GM20000 (cell line): ENCODE measurements at regions not wholly inside any gene's neighbourhood (a gene's known extent, or its start where the extent isn't known, plus 50 kb on each side); places are given as distances from the start of the nearest gene placed in this dataset.

Source experiments
- DNase-seq: peaks from one replicate; pipeline ENCODE4 v3.0.0; 2012; ENCODE audit warnings: low spot score
- TF ChIP-seq, protein P1 (sequence below): IDR thresholded peaks from 2 replicates; pipeline ENCODE4 v1.5.1; 2012; ENCODE audit warnings: mild to moderate bottlenecking, control low read depth; ENCODE audit errors: extremely low read depth, missing control alignments

DNA sequence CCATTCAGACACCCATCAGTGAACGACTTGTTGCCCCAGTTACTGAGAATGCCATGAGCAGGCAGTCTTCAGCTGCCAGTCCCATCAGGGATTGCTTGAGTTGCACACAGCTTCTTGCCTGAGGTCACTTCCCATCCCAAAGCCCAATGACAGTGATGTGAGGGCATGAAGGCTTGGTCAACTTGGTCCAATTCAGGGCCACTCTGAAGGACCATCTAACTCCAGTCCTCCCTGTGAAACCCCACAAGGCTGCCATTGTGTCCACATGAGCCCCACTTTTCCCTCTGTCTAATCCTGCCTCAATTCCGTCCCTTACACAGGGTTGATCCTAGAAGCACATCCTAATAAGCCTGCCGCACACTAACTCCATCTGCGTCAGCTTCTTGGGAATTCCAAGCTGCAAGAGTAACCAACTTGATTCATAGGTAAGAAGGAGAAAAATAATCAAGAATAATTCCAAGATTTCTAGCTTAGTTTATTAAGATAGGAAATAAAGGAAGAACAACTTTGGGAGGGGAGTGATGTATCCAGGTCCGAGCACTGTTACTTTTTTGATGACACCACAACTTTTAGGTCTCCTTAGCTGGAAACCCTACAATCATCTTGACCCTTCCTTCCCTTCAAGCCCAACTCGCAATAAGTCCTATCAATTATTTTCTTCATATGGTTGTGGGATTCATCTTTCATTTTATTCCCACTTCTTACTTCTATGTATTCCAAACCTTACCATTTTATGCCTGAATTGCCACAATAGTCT, 110.9 kb downstream of the LRRC30 start:
- TF ChIP-seq, protein P1, sequence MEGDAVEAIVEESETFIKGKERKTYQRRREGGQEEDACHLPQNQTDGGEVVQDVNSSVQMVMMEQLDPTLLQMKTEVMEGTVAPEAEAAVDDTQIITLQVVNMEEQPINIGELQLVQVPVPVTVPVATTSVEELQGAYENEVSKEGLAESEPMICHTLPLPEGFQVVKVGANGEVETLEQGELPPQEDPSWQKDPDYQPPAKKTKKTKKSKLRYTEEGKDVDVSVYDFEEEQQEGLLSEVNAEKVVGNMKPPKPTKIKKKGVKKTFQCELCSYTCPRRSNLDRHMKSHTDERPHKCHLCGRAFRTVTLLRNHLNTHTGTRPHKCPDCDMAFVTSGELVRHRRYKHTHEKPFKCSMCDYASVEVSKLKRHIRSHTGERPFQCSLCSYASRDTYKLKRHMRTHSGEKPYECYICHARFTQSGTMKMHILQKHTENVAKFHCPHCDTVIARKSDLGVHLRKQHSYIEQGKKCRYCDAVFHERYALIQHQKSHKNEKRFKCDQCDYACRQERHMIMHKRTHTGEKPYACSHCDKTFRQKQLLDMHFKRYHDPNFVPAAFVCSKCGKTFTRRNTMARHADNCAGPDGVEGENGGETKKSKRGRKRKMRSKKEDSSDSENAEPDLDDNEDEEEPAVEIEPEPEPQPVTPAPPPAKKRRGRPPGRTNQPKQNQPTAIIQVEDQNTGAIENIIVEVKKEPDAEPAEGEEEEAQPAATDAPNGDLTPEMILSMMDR, result no peak
- DNase-seq, result no peak

DNA sequence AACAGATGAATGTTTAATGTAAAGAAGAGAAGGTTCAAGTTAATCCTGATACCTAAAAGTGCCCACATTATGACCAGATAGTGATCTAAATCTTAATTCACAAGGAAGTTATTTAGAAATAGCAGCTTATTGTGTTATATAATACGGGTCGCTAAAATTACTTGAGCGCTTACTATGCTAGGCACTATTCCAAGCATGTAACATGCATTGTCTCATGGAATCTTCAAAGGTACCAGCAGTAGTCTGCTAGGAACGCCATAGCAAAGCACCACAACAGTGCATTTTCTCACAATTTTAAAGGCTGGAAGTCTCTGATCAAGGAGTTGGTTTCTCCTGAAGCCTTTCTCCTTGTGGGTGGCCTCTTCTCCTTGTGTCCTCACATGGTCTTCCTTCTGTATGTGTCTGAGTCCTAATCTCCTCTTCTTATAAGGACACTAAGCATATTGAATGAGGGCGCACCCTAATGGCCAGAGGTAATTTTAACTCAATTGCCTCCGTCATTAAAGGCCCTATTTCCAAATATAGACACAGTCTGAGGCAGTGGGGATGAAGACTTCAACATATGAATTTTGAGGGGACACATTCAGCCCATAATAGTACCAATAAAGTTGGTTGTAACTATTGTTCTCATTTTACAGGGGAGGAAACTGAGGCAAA, 118.4 kb downstream of the LRRC30 start:
- TF ChIP-seq, protein P1, result no peak
- DNase-seq, result no peak

DNA sequence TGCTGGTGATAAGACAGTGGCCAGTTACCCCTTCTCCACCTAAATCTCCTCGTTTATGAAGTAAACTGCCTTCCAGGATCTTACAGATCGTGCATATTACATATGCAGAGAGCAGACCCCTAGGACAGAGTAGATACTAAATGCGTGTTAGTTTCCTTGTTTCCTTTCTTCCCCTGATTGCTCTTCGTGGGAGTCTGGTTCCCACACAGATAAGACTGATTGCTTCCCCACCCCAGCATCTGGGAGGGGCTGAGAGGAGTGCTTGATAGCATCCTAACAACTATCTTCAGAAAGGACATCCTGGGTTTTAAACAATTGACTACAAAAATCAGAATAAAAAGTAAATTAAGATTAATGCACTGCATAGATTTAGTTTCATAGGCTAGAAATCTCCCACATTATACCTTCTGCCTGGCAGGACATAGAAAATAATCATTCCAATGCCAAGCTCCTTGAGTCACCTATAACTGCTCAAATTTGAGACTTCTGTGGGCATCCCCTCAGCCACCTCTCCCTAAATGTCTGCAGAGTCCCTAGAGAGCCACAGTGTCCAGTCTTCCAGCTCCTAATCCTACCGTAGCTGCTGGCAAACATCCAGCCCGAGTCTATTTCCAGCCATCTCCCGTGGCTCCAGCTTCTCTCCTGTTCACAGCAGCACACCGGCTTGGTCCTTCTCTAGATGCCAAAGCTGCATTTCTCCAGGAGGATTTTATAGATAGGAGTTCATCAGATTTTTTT, 128.3 kb downstream of the LRRC30 start:
- TF ChIP-seq, protein P1, result no peak
- DNase-seq, result no peak

DNA sequence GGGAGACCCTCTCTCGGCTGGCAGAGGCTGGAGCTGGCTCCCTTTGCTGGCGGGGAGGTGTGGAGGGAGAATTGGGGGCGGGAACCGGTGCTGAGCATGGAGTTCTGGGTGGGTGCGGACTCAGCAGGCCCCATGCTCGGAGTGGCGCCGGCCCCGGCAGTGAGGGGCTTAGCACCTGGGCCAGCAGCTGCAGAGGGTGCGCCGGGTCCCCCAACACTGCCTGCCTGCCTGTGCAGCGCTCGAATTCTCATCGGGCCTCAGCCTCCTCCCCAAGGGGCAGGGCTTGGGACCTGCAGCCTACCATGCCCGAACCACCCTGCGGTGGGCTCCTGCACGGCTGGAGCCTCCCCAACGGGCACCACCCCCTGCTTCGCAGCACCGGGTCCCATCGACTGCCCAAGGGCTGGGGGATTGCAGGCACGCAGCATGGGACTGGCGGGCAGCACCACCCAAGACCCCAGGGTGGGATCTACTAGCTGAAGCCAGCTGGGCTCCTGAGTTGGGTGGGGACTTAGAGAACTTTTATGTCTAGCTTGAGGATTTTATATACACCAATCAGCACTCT, 129.8 kb downstream of the LRRC30 start:
- TF ChIP-seq, protein P1, result no peak
- DNase-seq, result no peak

DNA sequence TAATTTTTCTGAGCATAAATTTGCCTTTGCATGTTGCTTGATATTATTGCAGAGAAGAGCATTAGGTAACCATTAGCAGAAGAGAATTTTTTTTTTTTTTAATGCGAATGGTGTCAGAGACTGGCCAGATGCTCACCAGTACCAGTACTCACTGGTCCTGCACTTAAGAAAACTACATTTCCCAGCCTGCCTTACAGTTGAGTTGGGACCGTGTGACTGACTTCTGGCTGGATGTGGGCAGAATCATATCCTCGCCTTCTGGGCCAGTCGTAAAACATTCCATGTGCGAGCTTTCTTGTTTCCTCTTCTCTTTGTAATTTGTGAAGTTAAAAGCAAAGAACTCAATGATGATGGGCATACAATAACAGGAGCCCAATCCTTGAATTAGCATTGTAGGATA, 132.4 kb downstream of the LRRC30 start:
- TF ChIP-seq, protein P1, result no peak
- no peak for DNase-seq

DNA sequence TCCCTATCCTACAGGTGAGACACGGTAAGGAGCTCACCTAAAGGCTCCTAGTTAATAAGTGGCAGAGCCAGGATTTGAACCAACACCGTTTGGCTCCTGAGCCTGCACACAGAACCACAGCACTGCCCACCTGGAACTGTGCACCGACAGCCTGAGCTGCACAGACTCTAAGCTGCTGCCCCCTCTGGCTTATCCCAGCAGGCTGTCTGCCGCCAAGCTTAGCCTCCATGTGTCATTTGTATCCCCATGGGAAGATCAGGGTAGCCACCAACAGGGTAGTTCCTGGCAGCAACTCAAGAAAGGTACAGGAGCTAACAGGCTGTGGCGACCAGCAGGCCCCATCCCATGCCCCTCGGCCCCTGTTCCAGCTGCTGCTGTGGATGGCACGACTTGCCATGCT, 135.7 kb downstream of the LRRC30 start:
- no peak for DNase-seq
- TF ChIP-seq, protein P1, result no peak

DNA sequence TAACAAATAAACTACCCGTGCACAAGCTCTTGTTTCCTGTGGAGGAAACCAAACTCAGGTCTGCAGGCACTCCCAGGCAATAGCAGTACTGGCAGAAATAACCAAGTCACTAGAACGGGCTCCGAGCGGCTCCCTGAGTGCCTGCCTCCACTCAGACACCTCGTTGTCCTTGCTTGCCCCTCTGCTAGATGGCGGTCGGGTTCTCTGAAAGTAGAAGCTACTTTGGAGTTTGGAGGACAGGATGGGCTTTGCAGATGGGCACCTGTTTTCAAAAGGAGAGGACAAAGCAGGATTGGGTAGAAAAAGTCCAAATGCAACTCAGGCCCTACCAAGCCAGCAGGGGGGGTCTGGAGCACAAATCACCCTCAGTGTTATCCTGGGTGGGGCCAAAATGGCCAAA, 136.4 kb downstream of the LRRC30 start:
- DNase-seq, result no peak
- TF ChIP-seq, protein P1, result no peak
